DMS79 (cell line): ENCODE measurements at regions not wholly inside any gene's neighbourhood (a gene's known extent, or its start where the extent isn't known, plus 50 kb on each side); places are given as distances from the start of the nearest gene placed in this dataset.
"Not testable (repeated sequence)": the region's sequence is repeated elsewhere in the genome, so short reads cannot be mapped to it uniquely, and the experiment has no call there.

Experiments
- DNase-seq: peaks from one replicate; lab custom pipeline; 2025; lab: John Stamatoyannopoulos, UW

GRCh38 chr11:80778432-80778831 lies 1337.6 kb upstream of the TENM4 start:
- DNase-seq, result no peak

- DNase-seq, result no peak
Observed at GRCh38 chr11:80773919-80774318, 1333.1 kb upstream of the TENM4 start.

- DNase-seq, result no peak
Observed at GRCh38 chr11:80771017-80771416, 1330.2 kb upstream of the TENM4 start.

- DNase-seq, result no peak
Observed at GRCh38 chr11:80758787-80759186, 1318.0 kb upstream of the TENM4 start.

GRCh38 chr11:80748207-80748925 lies 1307.5 kb upstream of the TENM4 start:
- no peak for DNase-seq

- no peak for DNase-seq
Observed at GRCh38 chr11:80746300-80746699, 1305.5 kb upstream of the TENM4 start.

GRCh38 chr11:80745416-80745815 lies 1304.6 kb upstream of the TENM4 start:
- no peak for DNase-seq

GRCh38 chr11:80733790-80734189 lies 1293.0 kb upstream of the TENM4 start:
- DNase-seq, result no peak

- DNase-seq, result no peak
Observed at GRCh38 chr11:80733361-80733760, 1292.5 kb upstream of the TENM4 start.

GRCh38 chr11:80727315-80727714 lies 1286.5 kb upstream of the TENM4 start:
- DNase-seq, result no peak

GRCh38 chr11:80726236-80726635 lies 1285.4 kb upstream of the TENM4 start:
- DNase-seq, result no peak

GRCh38 chr11:80724366-80724765 lies 1283.5 kb upstream of the TENM4 start:
- DNase-seq, result no peak

GRCh38 chr11:80722629-80723028 lies 1281.8 kb upstream of the TENM4 start:
- DNase-seq, result no peak

GRCh38 chr11:80720295-80720694 lies 1279.5 kb upstream of the TENM4 start:
- no peak for DNase-seq

GRCh38 chr11:80719292-80719646 lies 1278.4 kb upstream of the TENM4 start:
- DNase-seq, result no peak

GRCh38 chr11:80718611-80719291 lies 1277.9 kb upstream of the TENM4 start:
- DNase-seq, result no peak

- no peak for DNase-seq
Observed at GRCh38 chr11:80702264-80702663, 1261.4 kb upstream of the TENM4 start.

GRCh38 chr11:80700386-80700785 lies 1259.6 kb upstream of the TENM4 start:
- DNase-seq, result no peak

- DNase-seq, result not testable (repeated sequence)
Observed at GRCh38 chr11:80699406-80700177, 1258.8 kb upstream of the TENM4 start.

- no peak for DNase-seq
Observed at GRCh38 chr11:80698637-80699036, 1257.8 kb upstream of the TENM4 start.

- DNase-seq, result no peak
Observed at GRCh38 chr11:80694385-80694784, 1253.6 kb upstream of the TENM4 start.

GRCh38 chr11:80687941-80688340 lies 1247.1 kb upstream of the TENM4 start:
- DNase-seq, result no peak

- no peak for DNase-seq
Observed at GRCh38 chr11:80686889-80687288, 1246.1 kb upstream of the TENM4 start.
